ENCODE measurements at regions not wholly inside any gene's neighbourhood (a gene's known extent, or its start where the extent isn't known, plus 50 kb on each side); places are given as distances from the start of the nearest gene placed in this dataset.

DNA sequence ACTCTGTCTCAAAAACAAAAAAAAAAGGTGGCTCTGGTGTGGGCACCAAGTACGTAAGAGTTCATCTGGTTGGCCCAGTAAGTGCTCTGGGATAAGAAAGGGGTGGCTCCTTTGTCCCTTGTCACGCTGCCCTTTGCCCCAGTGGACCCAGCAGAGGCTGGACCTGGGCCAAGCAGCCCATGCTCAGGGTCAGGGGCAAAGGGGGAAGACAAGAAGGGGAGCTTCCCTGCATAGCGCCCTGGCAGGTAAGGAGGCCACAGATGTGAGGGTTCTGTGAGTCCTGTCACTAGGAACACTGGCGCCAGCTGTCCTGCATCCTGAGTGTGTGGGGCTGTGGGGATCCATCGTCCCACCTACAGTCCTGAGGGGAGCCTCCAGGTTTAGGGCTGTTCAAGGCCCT, 65.3 kb downstream of the GADD45G start:
- ATAC-seq (no peak), DNase-seq (no peak)
- no peaks in the 10 kb centered on the region for H3K27me3 ChIP-seq
- no peaks in the 10 kb centered on the region for H3K9me3 ChIP-seq
- H3K4me3 ChIP-seq: no peak overlapping the region
- intact Hi-C loops (cut with DNase I): loop anchor here in 2 of 10 donors (10.0 kb wide), 2 partner anchors 85 to 435 kb away; no protein-coding TSS in a partner anchor
- peaks cover 0 to 15% (median 5%) of the 10 kb centered on the region in 9 donors for H3K4me1 ChIP-seq
- WGBS, 2 donors: 92 to 94% methylated on average over 5 of the region's 5 CpGs
- H3K36me3 ChIP-seq: no peaks in the 10 kb centered on the region
- H3K27ac ChIP-seq: no peak overlapping the region
- TF ChIP-seq, protein P1, sequence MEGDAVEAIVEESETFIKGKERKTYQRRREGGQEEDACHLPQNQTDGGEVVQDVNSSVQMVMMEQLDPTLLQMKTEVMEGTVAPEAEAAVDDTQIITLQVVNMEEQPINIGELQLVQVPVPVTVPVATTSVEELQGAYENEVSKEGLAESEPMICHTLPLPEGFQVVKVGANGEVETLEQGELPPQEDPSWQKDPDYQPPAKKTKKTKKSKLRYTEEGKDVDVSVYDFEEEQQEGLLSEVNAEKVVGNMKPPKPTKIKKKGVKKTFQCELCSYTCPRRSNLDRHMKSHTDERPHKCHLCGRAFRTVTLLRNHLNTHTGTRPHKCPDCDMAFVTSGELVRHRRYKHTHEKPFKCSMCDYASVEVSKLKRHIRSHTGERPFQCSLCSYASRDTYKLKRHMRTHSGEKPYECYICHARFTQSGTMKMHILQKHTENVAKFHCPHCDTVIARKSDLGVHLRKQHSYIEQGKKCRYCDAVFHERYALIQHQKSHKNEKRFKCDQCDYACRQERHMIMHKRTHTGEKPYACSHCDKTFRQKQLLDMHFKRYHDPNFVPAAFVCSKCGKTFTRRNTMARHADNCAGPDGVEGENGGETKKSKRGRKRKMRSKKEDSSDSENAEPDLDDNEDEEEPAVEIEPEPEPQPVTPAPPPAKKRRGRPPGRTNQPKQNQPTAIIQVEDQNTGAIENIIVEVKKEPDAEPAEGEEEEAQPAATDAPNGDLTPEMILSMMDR (IDR thresholded peaks at IDR 0.05): no peak

DNA sequence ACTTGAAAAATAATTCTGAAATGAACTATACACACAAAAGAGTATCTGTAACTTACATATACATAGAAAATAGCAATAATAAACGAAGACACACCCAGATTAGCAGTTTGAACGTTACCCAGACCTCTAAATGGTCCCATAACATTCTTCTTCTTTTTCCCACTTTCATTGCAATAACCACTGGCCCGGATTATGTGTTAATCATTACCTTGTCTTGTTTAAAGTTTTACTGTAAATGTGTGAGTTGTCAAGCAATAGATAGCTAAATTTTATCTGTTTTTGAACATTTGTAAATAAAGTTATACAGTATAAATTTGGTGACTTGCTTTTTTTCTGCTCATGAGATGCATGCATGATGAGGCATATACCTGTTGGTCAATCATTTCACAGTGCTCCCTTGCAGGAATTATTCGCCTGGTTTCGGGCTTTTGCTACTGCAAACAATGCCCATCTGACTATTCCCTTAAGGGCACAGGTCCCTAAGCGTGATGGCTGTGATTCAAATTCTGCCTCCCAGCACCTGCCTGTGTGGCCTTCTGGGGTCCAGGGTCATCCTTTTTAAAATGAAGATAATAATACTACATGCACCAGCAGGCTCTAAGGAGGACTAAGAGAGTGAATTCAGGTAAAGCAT, 66.1 kb downstream of the GADD45G start:
- Histone ChIP-seq H3K36me3 (no peaks in the 10 kb centered on the region), H3K4me3 (no peak overlapping the region), H3K9me3 (no peaks in the 10 kb centered on the region), H3K27ac (no peak overlapping the region), H3K27me3 (no peaks in the 10 kb centered on the region), H3K4me1 (peaks cover 0 to 23% (median 13%) of the 10 kb centered on the region in 9 donors)
- no peak for ATAC-seq
- TF ChIP-seq, protein P1 (IDR thresholded peaks at IDR 0.05): no peak
- no peak for DNase-seq
- intact Hi-C loops (cut with DNase I): loop anchor here in 2 of 10 donors (10.0 kb wide), 2 partner anchors 84 to 434 kb away; no protein-coding TSS in a partner anchor
- WGBS, 2 donors: 89 to 90% methylated on average over 6 of the region's 6 CpGs

DNA sequence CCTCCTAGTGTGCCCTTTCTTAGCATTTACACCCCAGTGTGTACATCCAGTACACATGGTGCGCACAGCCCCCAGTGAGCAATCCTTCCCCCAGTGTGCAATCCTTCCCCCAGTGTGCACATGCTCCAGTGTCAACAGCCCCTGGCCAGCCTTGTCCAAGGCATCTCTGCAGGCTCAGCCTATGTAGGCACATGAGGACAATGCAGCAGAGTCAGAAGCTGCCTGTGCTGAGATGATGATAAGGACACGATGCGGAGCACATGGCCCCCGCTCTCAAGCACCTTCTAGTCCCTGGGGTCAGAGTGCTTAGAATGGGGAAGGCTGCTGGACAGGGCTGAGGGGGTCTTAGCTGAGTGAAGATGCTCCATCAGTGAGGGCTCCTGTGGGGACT, 69.8 kb downstream of the GADD45G start:
- intact Hi-C loops (cut with DNase I): loop anchor here in 4 of 10 donors (5.0 to 10.0 kb wide), 5 partner anchors 47 to 430 kb away; no protein-coding TSS in a partner anchor
- H3K27ac ChIP-seq: peak overlapping the region in 4 of 10 donors; percentile 47 to 79 (median 60)
- no peaks in the 10 kb centered on the region for H3K9me3 ChIP-seq
- H3K36me3 ChIP-seq: no peaks in the 10 kb centered on the region
- no peaks in the 10 kb centered on the region for H3K27me3 ChIP-seq
- DNase-seq (no peak), ATAC-seq (peak in 1 of 8 donors; percentile 3)
- no peak overlapping the region for H3K4me3 ChIP-seq
- H3K4me1 ChIP-seq: peaks cover 0 to 34% (median 20%) of the 10 kb centered on the region in 9 donors
- WGBS, 2 donors: 56 to 58% methylated on average over 4 of the region's 4 CpGs
- TF ChIP-seq, protein P1 (IDR thresholded peaks at IDR 0.05): no peak

DNA sequence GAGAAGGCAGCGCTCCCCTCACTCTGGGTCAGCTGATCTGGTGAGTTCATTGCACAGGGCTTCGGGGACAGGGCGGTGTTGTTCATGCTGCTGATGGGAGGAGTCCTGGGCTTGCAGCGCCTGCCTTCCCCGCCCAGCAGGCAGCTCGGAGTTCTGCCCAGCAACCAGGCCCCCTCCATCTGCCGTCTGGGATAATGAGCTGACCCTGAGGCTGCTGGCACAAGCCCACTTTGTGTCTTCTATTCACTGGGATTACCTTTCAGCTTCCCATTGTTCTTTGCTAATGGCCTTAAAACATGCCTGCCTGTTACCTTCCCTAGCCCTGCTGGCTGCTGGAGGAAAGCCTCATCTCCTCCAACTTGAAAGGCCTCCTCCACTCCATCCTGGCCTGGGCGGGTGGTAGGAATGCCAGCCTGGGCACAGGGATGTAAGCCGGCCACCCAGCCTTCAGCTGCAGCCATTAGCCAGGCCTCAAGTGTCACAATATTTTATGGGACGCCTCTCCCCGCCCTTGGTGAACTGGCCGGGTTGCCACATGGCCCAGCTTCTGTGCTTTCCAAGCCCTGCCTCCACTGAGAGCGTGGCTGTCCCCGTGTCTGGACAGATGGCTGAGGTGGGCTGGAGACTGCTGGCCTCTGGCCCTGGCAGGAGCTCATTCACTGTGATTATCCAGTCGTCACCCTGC, 70.4 kb downstream of the GADD45G start:
- Histone ChIP-seq H3K27ac (peak overlapping the region in 8 of 10 donors; percentile 15 to 79 (median 49)), H3K4me1 (peaks cover 0 to 34% (median 20%) of the 10 kb centered on the region in 9 donors), H3K9me3 (no peaks in the 10 kb centered on the region), H3K36me3 (no peaks in the 10 kb centered on the region), H3K4me3 (no peak overlapping the region), H3K27me3 (no peaks in the 10 kb centered on the region)
- 38 to 47% methylated on average over 15 of the region's 15 CpGs for WGBS, 2 donors
- intact Hi-C loops (cut with DNase I): loop anchor here in 4 of 10 donors (5.0 to 10.0 kb wide), 5 partner anchors 48 to 430 kb away; no protein-coding TSS in a partner anchor
- TF ChIP-seq, protein P1 (IDR thresholded peaks at IDR 0.05): no peak
- peak; percentile 62 to 70 for DNase-seq
- ATAC-seq: peak; percentile 74 to 88 (median 86)
